Pancreas (tissue), 10 donors: ENCODE measurements at regions not wholly inside any gene's neighbourhood (a gene's known extent, or its start where the extent isn't known, plus 50 kb on each side); places are given as distances from the start of the nearest gene placed in this dataset.

Experiments used
- ATAC-seq, 4 donors: fragments of 200-7000 bp; cut with Tn5 transposase; one replicate each; pipeline versions ENCODE4 v1.8.0 to v1.9.1; 2020; ENCODE audit warnings: mild to moderate bottlenecking in 4 of 4, moderate library complexity in 4 of 4
- DNase-seq, 6 donors: peaks; one replicate each; pipeline ENCODE4 v3.0.0-alpha.2; 2020
- FAIRE-seq: peaks from 2 replicates; lab custom pipeline; 2012; peaks lifted over from hg19 to GRCh38; lab: Jason Lieb, UNC
- H3K27ac ChIP-seq, 4 donors: fragments of 200-600 bp; sonication (generic); 1 replicate in 3 of 4; 2 replicates in 1 of 4; pipeline versions ENCODE4 v1.5.0 to v1.8.0; 2020
- H3K27me3 ChIP-seq, 4 donors: fragments of 200-600 bp; one replicate each; pipeline ENCODE4 v1.8.0; 2021
- H3K36me3 ChIP-seq, 3 donors: fragments of 200-600 bp; sonication (generic) in 1 of 3; one replicate each; pipeline versions ENCODE4 v1.5.0 to v1.8.0; 2020 to 2021
- H3K4me1 ChIP-seq, 3 donors: fragments of 200-600 bp; one replicate each; pipeline ENCODE4 v1.8.0; 2021
- H3K4me3 ChIP-seq, 4 donors: fragments of 200-600 bp; sonication (generic) in 2 of 4; one replicate each; pipeline versions ENCODE4 v1.5.0 to v1.8.0; 2020 to 2021
- H3K9me3 ChIP-seq, 4 donors: fragments of 200-600 bp; one replicate each; pipeline ENCODE4 v1.8.0; 2021
- WGBS, 2 donors: extraction: QIAGEN DNeasy Blood & Tissue Kit; methylation state at CpG; one replicate each; pipeline ENCODE4 v1.1.7; 2013; 5-methylcytosine and 5-hydroxymethylcytosine counted together
- intact Hi-C, 3 donors: fragments of 100-400 bp; cut with DNase I; formaldehyde crosslinking; loops; one replicate each; pipeline versions ENCODE4 v1.11.1 to v1.14.2; 2022
- TF ChIP-seq, protein P1 (sequence below), 4 donors: fragments of 200-600 bp; sonication (generic) in 3 of 4; IDR thresholded peaks; one replicate each; pipeline versions ENCODE4 v1.5.0 to v1.8.0; 2021; ENCODE audit warnings: antibody characterized with exemption in 4 of 4
- donor health status: healthy with polysubstance abuse.
- donor health status: DM: no; HTN: no; CAD: no; lungs with moderate emphysema.
- donor health status: DM: no; HTN: no; CAD: no.
- donor health status: control.
- donor health status: control.
- donor health status: Bipolar disorder and iron deficiency.
- donor health status: DM: yes; HTN: yes; CAD: no.
- donor health status: DM: no; HTN: no; CAD: no.
- donor health status: DM: no; HTN: no; CAD: no.
- donor health status: DM: yes; HTN: yes; CAD: no.

DNA sequence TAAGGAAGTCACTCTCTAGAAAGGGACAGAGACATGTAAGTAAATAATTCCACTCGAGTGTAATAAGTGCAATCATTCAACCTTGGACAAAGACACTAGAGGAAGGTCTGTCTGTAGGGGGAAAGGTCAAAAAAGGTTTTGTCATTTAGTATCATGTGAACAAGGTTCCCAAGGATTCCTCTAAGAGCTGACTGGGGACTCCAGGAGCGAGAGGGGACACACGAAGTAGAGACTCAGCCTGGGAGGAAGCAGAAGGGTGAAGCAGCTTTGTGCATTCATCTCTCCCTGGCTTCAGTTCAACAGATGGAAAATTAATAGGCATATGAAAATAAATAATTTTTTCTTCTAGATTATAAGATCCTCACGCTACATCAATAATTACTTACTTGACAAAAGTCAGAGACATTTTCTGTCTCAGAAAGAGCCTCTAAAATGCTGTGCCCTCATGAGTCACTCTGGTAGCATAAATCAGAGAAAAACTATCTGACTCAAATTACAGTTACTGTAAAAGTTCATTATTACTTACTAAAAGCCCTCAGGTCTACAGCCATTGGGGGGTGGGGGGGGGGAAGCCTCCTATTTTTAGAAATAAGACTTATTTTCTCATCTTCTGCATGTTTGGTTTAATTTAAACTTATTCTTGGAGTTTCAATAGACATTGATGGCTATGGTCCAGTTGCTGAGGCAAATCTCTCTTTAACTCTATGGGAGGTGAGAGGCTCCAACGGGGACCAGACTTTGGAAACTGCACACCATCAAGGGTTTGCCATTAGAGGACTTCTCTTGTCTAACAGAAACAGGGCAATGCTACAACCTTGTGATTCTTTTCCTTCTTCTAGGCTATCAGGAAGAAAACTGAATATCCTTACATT lies 275.1 kb upstream of the KLF14 start:
- Histone ChIP-seq H3K9me3 (no peaks in the 10 kb centered on the region), H3K4me1 (peaks cover 0 to 47% (median 29%) of the 10 kb centered on the region in 3 donors), H3K4me3 (no peak overlapping the region), H3K27me3 (no peaks in the 10 kb centered on the region), H3K36me3 (no peaks in the 10 kb centered on the region), H3K27ac (peak overlapping the region in 2 of 4 donors; percentile 48 to 73)
- TF ChIP-seq, protein P1, sequence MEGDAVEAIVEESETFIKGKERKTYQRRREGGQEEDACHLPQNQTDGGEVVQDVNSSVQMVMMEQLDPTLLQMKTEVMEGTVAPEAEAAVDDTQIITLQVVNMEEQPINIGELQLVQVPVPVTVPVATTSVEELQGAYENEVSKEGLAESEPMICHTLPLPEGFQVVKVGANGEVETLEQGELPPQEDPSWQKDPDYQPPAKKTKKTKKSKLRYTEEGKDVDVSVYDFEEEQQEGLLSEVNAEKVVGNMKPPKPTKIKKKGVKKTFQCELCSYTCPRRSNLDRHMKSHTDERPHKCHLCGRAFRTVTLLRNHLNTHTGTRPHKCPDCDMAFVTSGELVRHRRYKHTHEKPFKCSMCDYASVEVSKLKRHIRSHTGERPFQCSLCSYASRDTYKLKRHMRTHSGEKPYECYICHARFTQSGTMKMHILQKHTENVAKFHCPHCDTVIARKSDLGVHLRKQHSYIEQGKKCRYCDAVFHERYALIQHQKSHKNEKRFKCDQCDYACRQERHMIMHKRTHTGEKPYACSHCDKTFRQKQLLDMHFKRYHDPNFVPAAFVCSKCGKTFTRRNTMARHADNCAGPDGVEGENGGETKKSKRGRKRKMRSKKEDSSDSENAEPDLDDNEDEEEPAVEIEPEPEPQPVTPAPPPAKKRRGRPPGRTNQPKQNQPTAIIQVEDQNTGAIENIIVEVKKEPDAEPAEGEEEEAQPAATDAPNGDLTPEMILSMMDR (IDR thresholded peaks at IDR 0.05): no peak
- 64 to 67% methylated on average over 5 of the region's 5 CpGs for WGBS, 2 donors
- FAIRE-seq: no peak
- no peak for ATAC-seq
- intact Hi-C loops: loop anchor here in 1 of 3 donors (5.0 kb wide), 1 partner anchor 112 kb away; no protein-coding TSS in a partner anchor
- no peak for DNase-seq

DNA sequence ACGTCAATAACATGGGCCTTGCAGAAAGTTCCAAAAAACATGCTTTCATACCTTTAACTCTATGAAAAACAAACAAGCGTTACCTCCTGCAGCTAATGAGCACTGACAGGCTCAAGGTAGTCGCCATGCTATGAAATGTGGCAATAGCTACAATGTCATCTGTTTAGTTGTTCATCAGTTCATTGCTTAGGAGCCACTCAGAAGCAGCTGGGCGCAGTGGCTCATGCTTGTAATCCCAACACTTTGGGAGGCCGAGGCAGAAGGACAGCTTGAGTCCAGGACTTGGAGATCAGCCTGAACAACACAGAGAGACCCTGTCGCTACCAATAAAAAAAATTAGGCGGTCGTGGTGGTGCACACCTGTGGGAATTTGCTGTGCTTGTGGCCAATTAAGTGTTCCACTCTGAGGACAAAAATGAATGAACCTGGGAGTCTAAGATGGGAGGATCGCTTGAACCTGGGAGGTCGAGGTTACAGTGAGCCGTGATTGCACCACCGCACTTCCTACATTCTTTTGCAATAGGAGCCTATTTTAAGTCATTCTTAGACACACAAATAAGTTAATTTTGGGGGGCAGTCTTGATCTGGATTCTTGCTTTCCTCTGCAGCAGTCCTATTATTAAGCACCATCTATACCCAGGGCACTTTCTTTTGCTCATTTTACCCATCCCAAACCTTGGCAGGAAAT lies 276.2 kb upstream of the KLF14 start:
- ATAC-seq: no peak
- FAIRE-seq: no peak
- 88 to 92% methylated on average over 12 of the region's 12 CpGs for WGBS, 2 donors
- H3K36me3 ChIP-seq: no peaks in the 10 kb centered on the region
- no peak for DNase-seq
- TF ChIP-seq, protein P1 (IDR thresholded peaks at IDR 0.05): no peak
- no peak overlapping the region for H3K4me3 ChIP-seq
- peaks cover 0 to 47% (median 29%) of the 10 kb centered on the region in 3 donors for H3K4me1 ChIP-seq
- H3K9me3 ChIP-seq: no peaks in the 10 kb centered on the region
- no peak overlapping the region for H3K27ac ChIP-seq
- H3K27me3 ChIP-seq: no peaks in the 10 kb centered on the region
- intact Hi-C loops: no loop called here

GRCh38 chr7:131010717-131011431 lies 276.9 kb upstream of the KLF14 start:
- Histone ChIP-seq H3K36me3 (no peaks in the 10 kb centered on the region), H3K9me3 (no peaks in the 10 kb centered on the region), H3K4me3 (no peak overlapping the region), H3K4me1 (peaks cover 0 to 47% (median 29%) of the 10 kb centered on the region in 3 donors), H3K27ac (peak overlapping the region in 1 of 4 donors; percentile 45), H3K27me3 (no peaks in the 10 kb centered on the region)
- intact Hi-C loops: no loop called here
- TF ChIP-seq, protein P1 (IDR thresholded peaks at IDR 0.05): no peak
- peak in 1 of 4 donors; percentile 10 for ATAC-seq
- FAIRE-seq: no peak
- no peak for DNase-seq
- 87% methylated on average over 6 of the region's 6 CpGs for WGBS, 2 donors

DNA sequence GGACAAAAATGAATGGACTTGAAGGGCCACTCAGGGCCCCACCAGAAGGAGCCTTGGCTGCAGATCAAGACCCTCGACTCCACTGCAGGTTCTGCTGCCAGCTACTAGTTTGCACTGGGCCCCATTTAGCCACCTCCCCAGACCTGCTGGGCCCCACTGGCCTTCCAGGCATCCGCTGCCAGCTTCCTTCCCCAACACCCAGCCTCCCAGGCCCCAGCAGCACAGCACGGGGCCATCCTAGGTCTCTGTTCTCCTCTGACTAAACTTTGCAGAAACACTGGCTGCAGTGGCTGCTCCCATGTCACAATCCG lies 277.4 kb upstream of the KLF14 start:
- no peaks in the 10 kb centered on the region for H3K9me3 ChIP-seq
- intact Hi-C loops: no loop called here
- H3K36me3 ChIP-seq: no peaks in the 10 kb centered on the region
- FAIRE-seq (no peak), ATAC-seq (peak in 3 of 4 donors; percentile 22 to 30 (median 26)), DNase-seq (peak in 1 of 6 donors; percentile 37)
- H3K27me3 ChIP-seq: no peaks in the 10 kb centered on the region
- peaks cover 0 to 49% (median 29%) of the 10 kb centered on the region in 3 donors for H3K4me1 ChIP-seq
- WGBS, 2 donors: 72 to 74% methylated on average over 4 of the region's 4 CpGs
- TF ChIP-seq, protein P1 (IDR thresholded peaks at IDR 0.05): no peak
- H3K27ac ChIP-seq: peak overlapping the region in 1 of 4 donors; percentile 45
- H3K4me3 ChIP-seq: no peak overlapping the region
